ENCODE measurements at regions not wholly inside any gene's neighbourhood (a gene's known extent, or its start where the extent isn't known, plus 50 kb on each side); places are given as distances from the start of the nearest gene placed in this dataset.

DNA sequence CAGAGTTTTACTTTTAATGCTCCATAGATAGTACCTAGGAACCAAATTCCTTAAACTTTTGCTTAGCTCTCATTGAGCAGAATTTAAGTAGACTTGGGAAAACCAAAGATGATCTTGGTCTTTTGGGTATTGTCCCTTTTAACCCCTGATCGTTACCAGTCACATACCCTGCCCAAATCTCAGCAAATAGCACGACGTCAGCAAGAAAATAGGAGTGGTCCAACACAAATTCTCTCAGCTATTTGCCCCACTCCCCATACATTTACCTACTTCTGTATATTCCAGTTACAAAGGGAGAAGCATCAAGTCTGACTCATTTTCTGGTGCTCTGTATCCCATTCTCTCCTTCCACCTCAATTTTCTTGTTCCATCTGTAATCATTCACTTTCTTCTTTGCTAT, 387.3 kb downstream of the CCDC85A start:
- Histone ChIP-seq H3K4me3 (ENCODE audit: low read length) (no peak overlapping the region), H4K20me1 (ENCODE audit: low read length) (no peaks in the 10 kb centered on the region), H3K27ac (ENCODE audit: low read length) (no peak overlapping the region), H3K4me1 (ENCODE audit: insufficient read depth, low read length) (no peaks in the 10 kb centered on the region), H3K27me3 (ENCODE audit: low read length) (no peaks in the 10 kb centered on the region), H2AFZ (ENCODE audit: low read length) (no peak overlapping the region), H3K9me3 (ENCODE audit: low read length) (no peaks in the 10 kb centered on the region), H3K79me2 (ENCODE audit: low read length) (no peaks in the 10 kb centered on the region), H3K9me2 (replicated peaks; ENCODE audit: low read length) (no peaks in the 10 kb centered on the region), H3F3A (ENCODE audit: low read length, unreplicated experiment) (no peaks in the 10 kb centered on the region), H3K4me2 (ENCODE audit: low read length) (no peak overlapping the region), H3K36me3 (ENCODE audit: low read depth, low read length) (no peaks in the 10 kb centered on the region), H3K9ac (ENCODE audit: low read length) (no peak overlapping the region)
- ChIA-PET POLR2A (ENCODE audit: unreplicated experiment) (no interaction called here), CTCF (no interaction called here)
- no TSS peak for BruUV-seq (replicated peaks)
- intact Hi-C loops (cut with micrococcal nuclease): no loop called here
- ATAC-seq (no peak), DNase-seq (no peak)
- TF ChIP-seq EZH2phosphoT487 (IDR thresholded peaks at IDR 0.05; ENCODE audit: borderline replicate concordance, low read length) (no peak), CTCF (conservative IDR thresholded peaks at IDR 0.05; ENCODE audit: low read depth, low read length) (no peak), EZH2 (IDR thresholded peaks at IDR 0.05; ENCODE audit: low read length, unreplicated experiment) (no peak)

GRCh38 chr2:56576001-56576400, 392.2 kb downstream of the CCDC85A start:
- Histone ChIP-seq H3K4me2 (ENCODE audit: low read length) (no peak overlapping the region), H3K9me2 (replicated peaks; ENCODE audit: low read length) (no peaks in the 10 kb centered on the region), H3K9ac (ENCODE audit: low read length) (no peak overlapping the region), H3K4me1 (ENCODE audit: insufficient read depth, low read length) (peaks cover 16% of the 10 kb centered on the region), H3K9me3 (ENCODE audit: low read length) (no peaks in the 10 kb centered on the region), H3K79me2 (ENCODE audit: low read length) (no peaks in the 10 kb centered on the region), H2AFZ (ENCODE audit: low read length) (no peak overlapping the region), H3K4me3 (ENCODE audit: low read length) (no peak overlapping the region), H3K27me3 (ENCODE audit: low read length) (no peaks in the 10 kb centered on the region), H3K36me3 (ENCODE audit: low read depth, low read length) (no peaks in the 10 kb centered on the region), H4K20me1 (ENCODE audit: low read length) (no peaks in the 10 kb centered on the region), H3F3A (ENCODE audit: low read length, unreplicated experiment) (no peaks in the 10 kb centered on the region), H3K27ac (ENCODE audit: low read length) (no peak overlapping the region)
- ChIA-PET CTCF (no interaction called here), POLR2A (ENCODE audit: unreplicated experiment) (no interaction called here)
- no peak for ATAC-seq
- intact Hi-C loops (cut with micrococcal nuclease): no loop called here
- no peak for DNase-seq
- TF ChIP-seq EZH2 (IDR thresholded peaks at IDR 0.05; ENCODE audit: low read length, unreplicated experiment) (no peak), EZH2phosphoT487 (IDR thresholded peaks at IDR 0.05; ENCODE audit: borderline replicate concordance, low read length) (no peak), CTCF (conservative IDR thresholded peaks at IDR 0.05; ENCODE audit: low read depth, low read length) (no peak)
- BruUV-seq (replicated peaks): no TSS peak

- Histone ChIP-seq H3F3A (ENCODE audit: low read length, unreplicated experiment) (peaks cover 6% of the 10 kb centered on the region), H3K4me3 (ENCODE audit: low read length) (no peak overlapping the region), H3K9ac (ENCODE audit: low read length) (no peak overlapping the region), H4K20me1 (ENCODE audit: low read length) (no peaks in the 10 kb centered on the region), H3K4me2 (ENCODE audit: low read length) (peak overlapping the region; percentile 52), H3K79me2 (ENCODE audit: low read length) (no peaks in the 10 kb centered on the region), H3K27me3 (ENCODE audit: low read length) (no peaks in the 10 kb centered on the region), H2AFZ (ENCODE audit: low read length) (no peak overlapping the region), H3K9me3 (ENCODE audit: low read length) (no peaks in the 10 kb centered on the region), H3K36me3 (ENCODE audit: low read depth, low read length) (no peaks in the 10 kb centered on the region), H3K27ac (ENCODE audit: low read length) (no peak overlapping the region), H3K9me2 (replicated peaks; ENCODE audit: low read length) (no peaks in the 10 kb centered on the region), H3K4me1 (ENCODE audit: insufficient read depth, low read length) (peaks cover 47% of the 10 kb centered on the region)
- ChIA-PET POLR2A (ENCODE audit: unreplicated experiment) (interaction anchor here (0.6 kb wide), 1 partner anchor 131 kb away, joined by 4 read pairs; no protein-coding TSS in a partner anchor), CTCF (no interaction called here)
- DNase-seq (peak; percentile 83), ATAC-seq (peak; percentile 65)
- intact Hi-C loops (cut with micrococcal nuclease): loop anchor here (5.0 to 10.0 kb wide), 3 partner anchors 162 to 395 kb away; partner anchors contain the start of gene CCDC85A
- BruUV-seq (replicated peaks): no TSS peak
- no peak for TF ChIP-seq CTCF (conservative IDR thresholded peaks at IDR 0.05; ENCODE audit: low read depth, low read length)
- no peak for TF ChIP-seq EZH2phosphoT487 (IDR thresholded peaks at IDR 0.05; ENCODE audit: borderline replicate concordance, low read length)
- no peak for TF ChIP-seq EZH2 (IDR thresholded peaks at IDR 0.05; ENCODE audit: low read length, unreplicated experiment)
Measured at GRCh38 chr2:56580242-56580641, 396.5 kb downstream of the CCDC85A start.
